Heart left ventricle (tissue), 13 donors: ENCODE measurements at regions not wholly inside any gene's neighbourhood (a gene's known extent, or its start where the extent isn't known, plus 50 kb on each side); places are given as distances from the start of the nearest gene placed in this dataset.

Experiments used
- CTCF ChIP-seq, 12 donors: fragments of 200-600 bp; sonication (generic) in 4 of 12; IDR thresholded peaks; one replicate each; pipeline versions ENCODE4 v1.5.0 to v1.8.0; 2018 to 2022; ENCODE audit warnings: antibody characterized with exemption in 12 of 12, mild to moderate bottlenecking in 5 of 12
- POLR2A ChIP-seq, 2 donors: fragments of 450-650 bp; IDR thresholded peaks; one replicate each; pipeline ENCODE4 v1.6.1; 2017; ENCODE audit warnings: antibody characterized with exemption in 2 of 2, mild to moderate bottlenecking in 2 of 2, moderate library complexity in 2 of 2
- donor health status: ischemic (EF 13 %, LVEDD 7.1; RV severe dilation, severe dysfunction).
- donor health status: DM: no; HTN: yes; CAD: no.
- donor health status: DM: no; HTN: no; CAD: no.
- donor health status: ischemic (EF 25% LVEDD 6.9; RV normal size, moderate dysfunction).
- donor health status: ischemic (EF 25% LVEDD 5.7; RV mildly dilated, moderate dysfunction).
- donor health status: ischemic (EF 35%, LVEDD 5.7; RV mildly dilated, moderate dysfunction).
- donor health status: nonischemic (EF 11% LVEDD 7.7; RV severe dilation, severe dysfunction).
- donor health status: DM: yes; HTN: yes; CAD: no.
- donor health status: PGD.
- donor health status: ischemic (EF 29% LVEDD 5.4; RV normal size, mild dysfunction).
- donor health status: nonischemic (EF 23%, LVEDD 6.1; RV moderate dilation, normal function).

- TF ChIP-seq CTCF (IDR thresholded peaks at IDR 0.05) (no peak), POLR2A (IDR thresholded peaks at IDR 0.05) (no peak)
Measured at GRCh38 chr5:87900419-87900818, 368.2 kb downstream of the TMEM161B start.
